ENCODE measurements at regions not wholly inside any gene's neighbourhood (a gene's known extent, or its start where the extent isn't known, plus 50 kb on each side); places are given as distances from the start of the nearest gene placed in this dataset.

DNA sequence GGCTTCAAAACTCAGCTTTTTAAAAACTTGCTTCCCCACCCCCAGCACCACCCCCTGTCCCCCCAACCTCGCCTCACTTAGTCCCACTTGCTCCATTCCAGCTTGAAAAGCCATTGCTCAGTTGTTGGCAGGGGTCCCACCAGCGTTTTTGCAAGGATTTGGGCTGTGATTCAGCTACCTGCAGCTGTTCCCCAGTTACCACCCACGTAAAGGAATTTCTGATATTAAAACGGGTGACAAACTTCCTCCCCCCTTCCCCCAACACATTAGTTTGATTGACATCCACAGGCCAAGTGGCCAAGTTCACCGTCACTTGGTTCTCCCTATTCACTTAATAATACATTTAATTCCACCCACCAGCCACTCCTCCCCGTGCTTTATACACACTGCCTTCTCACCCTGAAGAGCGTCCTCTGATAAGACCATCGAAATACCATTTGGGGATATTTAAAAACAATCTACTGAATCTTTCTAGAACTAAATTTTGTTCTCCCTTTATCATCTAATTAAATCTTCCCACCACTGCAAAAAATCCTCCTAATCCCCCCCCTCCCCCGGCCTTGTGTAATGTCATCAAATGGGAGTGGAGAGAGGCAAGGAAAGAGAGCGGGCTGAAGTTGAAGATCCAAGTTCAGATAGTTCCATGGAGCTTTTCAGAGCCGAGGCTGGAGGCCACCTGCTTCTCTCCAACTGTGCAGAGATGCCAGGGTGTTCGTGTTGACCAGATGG lies 55.1 kb downstream of the SOX9 start:
- H3K4me1 ChIP-seq (ENCODE audit: control insufficient read depth in 2 of 2, insufficient read depth in 2 of 2, low read length in 2 of 2), result peaks cover 14 to 17% of the 10 kb centered on the region in 2 donors
- no peak overlapping the region for H3K4me3 ChIP-seq (ENCODE audit: low read length in 2 of 2)
- no peak overlapping the region for H3K27ac ChIP-seq (ENCODE audit: low read depth in 2 of 2, low read length in 2 of 2)
- no peaks in the 10 kb centered on the region for H3K27me3 ChIP-seq (ENCODE audit: control insufficient read depth in 2 of 2, insufficient read depth in 2 of 2, low read length in 2 of 2)
- H3K36me3 ChIP-seq (ENCODE audit: control insufficient read depth in 2 of 2, insufficient read depth in 2 of 2, low read length in 2 of 2), result no peaks in the 10 kb centered on the region
- no peaks in the 10 kb centered on the region for H3K9me3 ChIP-seq (ENCODE audit: control insufficient read depth in 2 of 2, low read length in 2 of 2)
- no peak overlapping the region for H3K9ac ChIP-seq (ENCODE audit: low read depth in 1 of 2, low read length in 2 of 2)

DNA sequence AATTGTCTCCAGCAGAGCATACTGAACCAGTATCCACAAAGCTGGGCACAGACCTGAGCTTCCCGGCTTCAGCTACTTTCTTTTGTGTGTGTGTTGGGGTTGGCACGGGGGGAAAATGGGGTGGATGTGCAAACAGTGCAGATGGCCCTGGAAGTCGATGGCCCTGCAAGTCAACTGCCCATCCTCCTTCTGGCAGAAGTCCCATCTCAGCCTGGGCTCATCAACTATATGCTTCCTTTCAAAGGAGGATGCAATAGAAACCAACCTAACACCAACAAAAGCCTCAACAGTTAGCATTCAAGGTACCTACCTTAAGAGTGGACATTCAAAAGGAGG lies 55.7 kb downstream of the SOX9 start:
- no peaks in the 10 kb centered on the region for H3K27me3 ChIP-seq (ENCODE audit: control insufficient read depth in 2 of 2, insufficient read depth in 2 of 2, low read length in 2 of 2)
- H3K9me3 ChIP-seq (ENCODE audit: control insufficient read depth in 2 of 2, low read length in 2 of 2), result no peaks in the 10 kb centered on the region
- peaks cover 14 to 17% of the 10 kb centered on the region in 2 donors for H3K4me1 ChIP-seq (ENCODE audit: control insufficient read depth in 2 of 2, insufficient read depth in 2 of 2, low read length in 2 of 2)
- no peak overlapping the region for H3K9ac ChIP-seq (ENCODE audit: low read depth in 1 of 2, low read length in 2 of 2)
- no peaks in the 10 kb centered on the region for H3K36me3 ChIP-seq (ENCODE audit: control insufficient read depth in 2 of 2, insufficient read depth in 2 of 2, low read length in 2 of 2)
- no peak overlapping the region for H3K4me3 ChIP-seq (ENCODE audit: low read length in 2 of 2)
- H3K27ac ChIP-seq (ENCODE audit: low read depth in 2 of 2, low read length in 2 of 2), result no peak overlapping the region

DNA sequence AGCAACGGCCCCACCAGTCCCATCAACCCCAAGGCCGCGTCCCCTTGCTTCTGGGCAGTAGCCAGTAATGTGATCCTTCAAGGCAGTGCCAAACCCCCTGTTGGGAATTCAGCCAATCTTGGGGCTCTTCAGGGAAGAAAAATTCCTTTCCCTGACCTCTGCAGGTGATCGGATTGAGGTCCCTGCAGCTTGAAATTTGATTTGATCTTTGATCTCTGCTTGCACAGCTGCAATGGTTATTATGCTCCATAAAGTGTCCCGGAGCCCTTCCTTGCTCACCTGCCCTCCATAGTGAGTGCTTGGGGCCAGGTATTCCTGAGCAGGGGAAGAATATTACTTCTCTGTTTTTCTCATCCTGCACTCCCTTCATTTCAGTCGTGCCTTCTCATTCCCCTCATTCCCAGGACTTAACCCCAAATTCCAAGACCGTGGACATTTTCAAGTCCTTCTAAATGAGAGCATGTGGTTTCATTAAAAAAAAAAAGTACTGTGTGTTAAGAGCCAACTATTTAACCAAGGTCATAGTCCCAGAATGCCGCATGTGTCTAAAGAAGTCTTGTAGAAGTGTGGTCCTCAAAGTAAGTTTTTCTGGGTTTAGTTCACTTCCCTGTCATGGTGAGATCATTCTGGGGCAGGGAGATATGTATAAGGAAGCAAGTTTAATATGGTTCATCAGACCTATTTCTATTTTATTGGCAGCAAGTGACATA lies 56.3 kb downstream of the SOX9 start:
- Histone ChIP-seq H3K4me3 (ENCODE audit: low read length in 2 of 2) (no peak overlapping the region), H3K9me3 (ENCODE audit: control insufficient read depth in 2 of 2, low read length in 2 of 2) (no peaks in the 10 kb centered on the region), H3K36me3 (ENCODE audit: control insufficient read depth in 2 of 2, insufficient read depth in 2 of 2, low read length in 2 of 2) (no peaks in the 10 kb centered on the region), H3K27me3 (ENCODE audit: control insufficient read depth in 2 of 2, insufficient read depth in 2 of 2, low read length in 2 of 2) (no peaks in the 10 kb centered on the region), H3K27ac (ENCODE audit: low read depth in 2 of 2, low read length in 2 of 2) (peak overlapping the region; percentile 44 to 72), H3K9ac (ENCODE audit: low read depth in 1 of 2, low read length in 2 of 2) (peak overlapping the region in 1 of 2 donors; percentile 17), H3K4me1 (ENCODE audit: control insufficient read depth in 2 of 2, insufficient read depth in 2 of 2, low read length in 2 of 2) (peaks cover 10 to 12% of the 10 kb centered on the region in 2 donors)

DNA sequence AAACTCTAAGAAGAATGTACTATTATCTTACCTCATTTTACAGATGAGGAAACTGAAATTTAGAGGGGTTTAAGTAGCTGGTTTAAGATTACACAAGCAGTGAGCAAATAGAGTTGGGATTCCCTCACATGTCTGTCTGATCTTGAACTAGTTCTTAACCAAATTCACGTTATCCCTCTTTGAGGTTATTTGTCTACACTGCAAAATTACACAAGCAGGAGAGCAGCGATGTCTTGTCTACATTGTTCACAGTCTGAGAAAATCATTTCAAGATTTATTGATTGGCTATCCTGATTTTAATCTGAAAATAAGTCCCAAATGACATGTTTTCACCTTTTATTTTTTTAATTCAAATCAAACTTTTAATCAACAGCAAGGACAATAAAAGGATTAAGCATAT lies 56.9 kb downstream of the SOX9 start:
- Histone ChIP-seq H3K4me1 (ENCODE audit: control insufficient read depth in 2 of 2, insufficient read depth in 2 of 2, low read length in 2 of 2) (peaks cover 10% of the 10 kb centered on the region in 2 donors), H3K27me3 (ENCODE audit: control insufficient read depth in 2 of 2, insufficient read depth in 2 of 2, low read length in 2 of 2) (no peaks in the 10 kb centered on the region), H3K27ac (ENCODE audit: low read depth in 2 of 2, low read length in 2 of 2) (peak overlapping the region in 1 of 2 donors; percentile 72), H3K4me3 (ENCODE audit: low read length in 2 of 2) (no peak overlapping the region), H3K36me3 (ENCODE audit: control insufficient read depth in 2 of 2, insufficient read depth in 2 of 2, low read length in 2 of 2) (no peaks in the 10 kb centered on the region), H3K9ac (ENCODE audit: low read depth in 1 of 2, low read length in 2 of 2) (no peak overlapping the region), H3K9me3 (ENCODE audit: control insufficient read depth in 2 of 2, low read length in 2 of 2) (no peaks in the 10 kb centered on the region)

DNA sequence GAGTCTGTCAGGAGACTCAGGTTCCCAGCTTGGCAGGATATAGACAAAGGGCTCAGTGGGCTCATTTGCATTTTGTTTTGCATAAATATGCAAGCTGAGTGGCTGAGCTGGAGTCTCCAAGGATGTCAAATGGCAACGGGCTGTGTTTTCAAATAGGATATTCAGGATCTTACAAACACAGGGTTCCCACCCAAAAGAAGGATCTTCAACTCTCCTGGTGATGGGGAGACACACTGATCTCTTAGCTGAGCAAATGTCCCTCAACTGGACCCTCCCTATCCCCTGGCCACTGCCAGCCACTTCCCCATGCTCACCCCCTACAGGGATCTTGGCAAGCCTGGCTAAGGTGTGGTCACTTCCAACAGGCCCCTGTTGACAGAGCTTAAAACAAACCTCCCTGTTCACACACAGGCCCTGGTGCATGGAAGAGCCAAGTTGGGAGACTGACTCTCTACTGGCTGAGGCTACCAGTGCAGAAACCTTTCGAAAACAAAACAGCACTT lies 61.6 kb downstream of the SOX9 start:
- no peak overlapping the region for H3K27ac ChIP-seq (ENCODE audit: low read depth in 2 of 2, low read length in 2 of 2)
- H3K9me3 ChIP-seq (ENCODE audit: control insufficient read depth in 2 of 2, low read length in 2 of 2), result no peaks in the 10 kb centered on the region
- peaks cover 2 to 3% of the 10 kb centered on the region in 2 donors for H3K4me1 ChIP-seq (ENCODE audit: control insufficient read depth in 2 of 2, insufficient read depth in 2 of 2, low read length in 2 of 2)
- no peaks in the 10 kb centered on the region for H3K27me3 ChIP-seq (ENCODE audit: control insufficient read depth in 2 of 2, insufficient read depth in 2 of 2, low read length in 2 of 2)
- no peaks in the 10 kb centered on the region for H3K36me3 ChIP-seq (ENCODE audit: control insufficient read depth in 2 of 2, insufficient read depth in 2 of 2, low read length in 2 of 2)
- H3K4me3 ChIP-seq (ENCODE audit: low read length in 2 of 2), result no peak overlapping the region
- no peak overlapping the region for H3K9ac ChIP-seq (ENCODE audit: low read depth in 1 of 2, low read length in 2 of 2)

DNA sequence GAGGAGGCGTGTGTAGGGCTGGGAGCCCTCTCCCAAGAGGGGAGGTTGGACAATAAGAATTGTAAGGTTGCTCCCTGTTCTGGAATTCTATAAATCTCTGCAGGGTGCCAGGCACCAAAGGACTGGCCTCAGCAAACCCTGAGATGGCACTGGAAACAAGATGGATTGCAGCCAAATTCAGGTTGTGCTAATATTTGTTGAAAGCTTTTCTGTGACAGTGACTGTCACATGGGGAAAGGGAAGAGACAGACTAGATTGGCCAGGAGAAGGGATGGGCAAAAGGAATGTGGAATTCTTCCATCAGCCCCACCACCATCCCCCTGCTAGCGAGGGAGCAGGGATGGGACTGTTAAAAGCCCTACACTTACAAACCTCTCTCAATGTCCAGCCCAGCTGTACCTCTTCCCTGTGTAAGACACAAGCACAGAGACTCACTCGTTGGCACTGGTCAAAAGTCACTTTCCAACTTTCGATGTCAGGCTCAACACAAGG lies 62.4 kb downstream of the SOX9 start:
- Histone ChIP-seq H3K9me3 (ENCODE audit: control insufficient read depth in 2 of 2, low read length in 2 of 2) (no peaks in the 10 kb centered on the region), H3K27ac (ENCODE audit: low read depth in 2 of 2, low read length in 2 of 2) (no peak overlapping the region), H3K36me3 (ENCODE audit: control insufficient read depth in 2 of 2, insufficient read depth in 2 of 2, low read length in 2 of 2) (no peaks in the 10 kb centered on the region), H3K27me3 (ENCODE audit: control insufficient read depth in 2 of 2, insufficient read depth in 2 of 2, low read length in 2 of 2) (no peaks in the 10 kb centered on the region), H3K4me1 (ENCODE audit: control insufficient read depth in 2 of 2, insufficient read depth in 2 of 2, low read length in 2 of 2) (peaks cover 0 to 5% of the 10 kb centered on the region in 2 donors), H3K4me3 (ENCODE audit: low read length in 2 of 2) (no peak overlapping the region), H3K9ac (ENCODE audit: low read depth in 1 of 2, low read length in 2 of 2) (no peak overlapping the region)

DNA sequence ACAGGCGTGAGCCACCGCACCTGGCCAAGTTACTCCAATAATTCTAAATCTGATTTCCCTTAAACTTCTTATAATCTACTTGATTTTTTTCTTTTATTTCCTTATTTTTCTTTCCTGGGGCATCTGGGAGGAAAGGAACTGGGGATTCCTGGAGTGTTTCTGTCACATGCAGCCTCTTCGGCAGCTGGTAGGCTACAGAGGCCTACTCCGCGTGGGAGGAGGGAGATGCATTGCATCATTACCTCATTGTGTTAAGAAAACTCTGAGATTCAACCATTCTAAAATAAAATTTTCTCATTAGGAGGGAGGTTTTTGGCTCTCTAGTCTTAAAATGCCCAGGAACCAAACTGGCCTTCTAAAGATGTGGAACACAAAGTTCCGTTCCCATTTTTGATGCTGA lies 64.0 kb downstream of the SOX9 start:
- no peaks in the 10 kb centered on the region for H3K9me3 ChIP-seq (ENCODE audit: control insufficient read depth in 2 of 2, low read length in 2 of 2)
- H3K27me3 ChIP-seq (ENCODE audit: control insufficient read depth in 2 of 2, insufficient read depth in 2 of 2, low read length in 2 of 2), result no peaks in the 10 kb centered on the region
- no peak overlapping the region for H3K4me3 ChIP-seq (ENCODE audit: low read length in 2 of 2)
- no peak overlapping the region for H3K9ac ChIP-seq (ENCODE audit: low read depth in 1 of 2, low read length in 2 of 2)
- H3K36me3 ChIP-seq (ENCODE audit: control insufficient read depth in 2 of 2, insufficient read depth in 2 of 2, low read length in 2 of 2), result no peaks in the 10 kb centered on the region
- no peak overlapping the region for H3K27ac ChIP-seq (ENCODE audit: low read depth in 2 of 2, low read length in 2 of 2)
- peaks cover 0 to 5% of the 10 kb centered on the region in 2 donors for H3K4me1 ChIP-seq (ENCODE audit: control insufficient read depth in 2 of 2, insufficient read depth in 2 of 2, low read length in 2 of 2)

DNA sequence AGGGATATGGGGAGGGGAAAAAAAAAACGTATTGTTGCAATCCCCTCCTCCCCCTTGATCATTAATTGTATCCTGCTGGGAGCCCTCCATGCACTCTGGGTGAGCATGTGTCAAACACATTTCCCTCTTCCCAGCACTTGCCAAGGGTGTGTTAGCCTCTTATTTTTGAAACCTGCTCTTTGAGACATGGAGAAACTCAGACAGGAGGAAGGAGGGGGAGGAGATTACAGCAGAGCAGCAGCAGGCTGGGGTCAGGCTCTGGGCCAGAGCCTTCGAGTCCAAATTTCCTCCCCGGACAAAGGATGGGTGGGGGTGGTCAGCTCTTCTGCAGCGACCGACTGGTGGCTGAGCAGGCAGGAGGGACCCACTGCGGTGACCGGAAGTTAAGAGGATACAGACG lies 64.7 kb downstream of the SOX9 start:
- Histone ChIP-seq H3K4me1 (ENCODE audit: control insufficient read depth in 2 of 2, insufficient read depth in 2 of 2, low read length in 2 of 2) (peaks cover 0 to 5% of the 10 kb centered on the region in 2 donors), H3K27ac (ENCODE audit: low read depth in 2 of 2, low read length in 2 of 2) (no peak overlapping the region), H3K9ac (ENCODE audit: low read depth in 1 of 2, low read length in 2 of 2) (no peak overlapping the region)

DNA sequence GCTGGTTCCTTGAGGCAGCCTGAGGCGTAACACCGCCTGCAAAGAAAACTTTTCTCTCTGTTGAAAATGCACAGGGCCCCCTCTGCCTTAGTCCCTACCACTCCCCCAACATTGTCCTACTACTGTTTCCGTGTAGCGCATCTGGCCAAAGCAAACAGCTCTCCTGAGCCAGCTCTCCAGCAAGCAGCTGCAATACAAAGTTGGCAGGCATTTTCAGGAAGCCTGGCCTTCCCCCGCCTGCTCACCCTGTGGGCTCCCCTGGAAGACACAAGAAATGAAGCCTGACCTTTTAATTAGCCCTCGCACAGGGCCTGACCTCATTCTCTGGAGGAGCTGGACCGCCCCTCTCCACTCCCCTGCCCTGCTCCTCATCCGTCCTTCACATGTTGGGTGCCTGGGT lies 66.7 kb downstream of the SOX9 start:
- Histone ChIP-seq H3K9ac (ENCODE audit: low read depth in 1 of 2, low read length in 2 of 2) (no peak overlapping the region), H3K27ac (ENCODE audit: low read depth in 2 of 2, low read length in 2 of 2) (no peak overlapping the region), H3K4me1 (ENCODE audit: control insufficient read depth in 2 of 2, insufficient read depth in 2 of 2, low read length in 2 of 2) (peaks cover 0 to 5% of the 10 kb centered on the region in 2 donors), H3K27me3 (ENCODE audit: control insufficient read depth in 2 of 2, insufficient read depth in 2 of 2, low read length in 2 of 2) (no peaks in the 10 kb centered on the region), H3K9me3 (ENCODE audit: control insufficient read depth in 2 of 2, low read length in 2 of 2) (no peaks in the 10 kb centered on the region), H3K36me3 (ENCODE audit: control insufficient read depth in 2 of 2, insufficient read depth in 2 of 2, low read length in 2 of 2) (no peaks in the 10 kb centered on the region), H3K4me3 (ENCODE audit: low read length in 2 of 2) (no peak overlapping the region)

More for the DNA sequence above, 64.7 kb downstream of the SOX9 start:
- no peaks in the 10 kb centered on the region for H3K27me3 ChIP-seq (ENCODE audit: control insufficient read depth in 2 of 2, insufficient read depth in 2 of 2, low read length in 2 of 2)
- no peak overlapping the region for H3K4me3 ChIP-seq (ENCODE audit: low read length in 2 of 2)
- H3K9me3 ChIP-seq (ENCODE audit: control insufficient read depth in 2 of 2, low read length in 2 of 2), result no peaks in the 10 kb centered on the region
- H3K36me3 ChIP-seq (ENCODE audit: control insufficient read depth in 2 of 2, insufficient read depth in 2 of 2, low read length in 2 of 2), result no peaks in the 10 kb centered on the region

DNA sequence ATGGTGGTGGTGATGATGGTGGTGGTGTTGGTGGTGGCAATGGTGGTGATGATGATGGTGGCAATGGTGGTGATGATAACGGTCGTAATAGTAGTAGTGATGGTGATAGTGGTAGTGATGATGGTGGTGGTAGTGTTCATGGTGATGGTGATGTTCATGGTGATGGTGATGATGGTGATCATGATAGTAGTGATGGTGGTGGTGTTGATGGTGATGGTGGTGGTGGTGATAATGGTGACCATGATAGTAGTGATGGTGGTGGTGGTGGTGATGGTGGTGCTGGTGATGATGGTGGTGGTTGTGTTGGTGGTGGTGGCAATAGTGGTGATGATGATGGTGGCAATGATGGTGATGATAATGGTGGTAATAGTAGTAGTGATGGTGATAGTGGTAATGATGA lies 68.0 kb downstream of the SOX9 start:
- H3K36me3 ChIP-seq (ENCODE audit: control insufficient read depth in 2 of 2, insufficient read depth in 2 of 2, low read length in 2 of 2), result no peaks in the 10 kb centered on the region
- H3K27me3 ChIP-seq (ENCODE audit: control insufficient read depth in 2 of 2, insufficient read depth in 2 of 2, low read length in 2 of 2), result no peaks in the 10 kb centered on the region
- H3K4me1 ChIP-seq (ENCODE audit: control insufficient read depth in 2 of 2, insufficient read depth in 2 of 2, low read length in 2 of 2), result peaks cover 0 to 5% of the 10 kb centered on the region in 2 donors
- H3K9ac ChIP-seq (ENCODE audit: low read depth in 1 of 2, low read length in 2 of 2), result no peak overlapping the region
- H3K4me3 ChIP-seq (ENCODE audit: low read length in 2 of 2), result no peak overlapping the region
- no peak overlapping the region for H3K27ac ChIP-seq (ENCODE audit: low read depth in 2 of 2, low read length in 2 of 2)
- no peaks in the 10 kb centered on the region for H3K9me3 ChIP-seq (ENCODE audit: control insufficient read depth in 2 of 2, low read length in 2 of 2)

All from mucosa of rectum (tissue), 2 donors.